ENCODE measurements at regions not wholly inside any gene's neighbourhood (a gene's known extent, or its start where the extent isn't known, plus 50 kb on each side); places are given as distances from the start of the nearest gene placed in this dataset.

GRCh38 chr2:188068093-188068492 lies 223.6 kb upstream of the GULP1 start:
- no peaks in the 10 kb centered on the region for H3K4me1 ChIP-seq
- TF ChIP-seq CTCF (IDR thresholded peaks at IDR 0.05) (no peak), POLR2A (IDR thresholded peaks at IDR 0.05) (no peak)
- intact Hi-C loops (cut with DNase I), result no loop called here
- no peaks in the 10 kb centered on the region for H3K27me3 ChIP-seq
- H3K9me3 ChIP-seq, result peaks cover 0 to 7% (median 1%) of the 10 kb centered on the region in 12 donors
- H3K36me3 ChIP-seq, result no peaks in the 10 kb centered on the region
- ATAC-seq (no peak), DNase-seq (no peak)
- H3K27ac ChIP-seq, result no peak overlapping the region
- no peak overlapping the region for H3K4me3 ChIP-seq
- 62 to 71% (median 64%) methylated on average over 5 of the region's 5 CpGs for WGBS, 4 donors

GRCh38 chr2:188076149-188077056 lies 215.3 kb upstream of the GULP1 start:
- DNase-seq (no peak), ATAC-seq (no peak)
- Histone ChIP-seq H3K36me3 (no peaks in the 10 kb centered on the region), H3K27ac (no peak overlapping the region), H3K4me1 (no peaks in the 10 kb centered on the region), H3K27me3 (no peaks in the 10 kb centered on the region), H3K9me3 (peaks cover 0 to 18% (median 8%) of the 10 kb centered on the region in 12 donors), H3K4me3 (no peak overlapping the region)
- WGBS, 4 donors, result 71 to 78% (median 74%) methylated on average over 2 of the region's 2 CpGs
- intact Hi-C loops (cut with DNase I), result no loop called here
- TF ChIP-seq CTCF (IDR thresholded peaks at IDR 0.05), result no peak
- TF ChIP-seq POLR2A (IDR thresholded peaks at IDR 0.05), result no peak

- Histone ChIP-seq H3K27ac (no peak overlapping the region), H3K4me1 (no peaks in the 10 kb centered on the region), H3K9me3 (peaks cover 0 to 15% (median 8%) of the 10 kb centered on the region in 12 donors), H3K27me3 (no peaks in the 10 kb centered on the region), H3K36me3 (no peaks in the 10 kb centered on the region), H3K4me3 (no peak overlapping the region)
- intact Hi-C loops (cut with DNase I), result no loop called here
- DNase-seq (no peak), ATAC-seq (no peak)
- no peak for TF ChIP-seq CTCF (IDR thresholded peaks at IDR 0.05)
- no peak for TF ChIP-seq POLR2A (IDR thresholded peaks at IDR 0.05)
These were observed 213.9 kb upstream of the GULP1 start for GRCh38 chr2:188077757-188078156.

- Histone ChIP-seq H3K27ac (no peak overlapping the region), H3K4me1 (no peaks in the 10 kb centered on the region), H3K9me3 (peaks cover 0 to 8% (median 3%) of the 10 kb centered on the region in 12 donors), H3K36me3 (no peaks in the 10 kb centered on the region), H3K27me3 (no peaks in the 10 kb centered on the region), H3K4me3 (no peak overlapping the region)
- TF ChIP-seq CTCF (IDR thresholded peaks at IDR 0.05), result no peak
- no peak for TF ChIP-seq POLR2A (IDR thresholded peaks at IDR 0.05)
- intact Hi-C loops (cut with DNase I), result no loop called here
- ATAC-seq (no peak), DNase-seq (no peak)
- WGBS, 4 donors, result 57 to 72% (median 65%) methylated on average over 4 of the region's 4 CpGs
These were observed 213.1 kb upstream of the GULP1 start for GRCh38 chr2:188078534-188078933.

Data from heart left ventricle (tissue), 16 donors.